Vagina (tissue), 2 donors: ENCODE measurements at regions not wholly inside any gene's neighbourhood (a gene's known extent, or its start where the extent isn't known, plus 50 kb on each side); places are given as distances from the start of the nearest gene placed in this dataset.

Experiments
- DNase-seq, 2 donors: peaks; one replicate each; pipeline ENCODE4 v3.0.0-alpha.2; 2017; ENCODE audit errors: extremely low spot score in 2 of 2
- H3K27ac ChIP-seq: fragments of 200-600 bp; sonication (generic); one replicate; pipeline ENCODE4 v1.5.1; 2019
- H3K27me3 ChIP-seq: fragments of 200-600 bp; sonication (generic); one replicate; pipeline ENCODE4 v1.5.1; 2019
- H3K36me3 ChIP-seq, 2 donors: fragments of 200-600 bp; sonication (generic); one replicate each; pipeline ENCODE4 v1.5.1; 2017 to 2019
- H3K4me1 ChIP-seq: fragments of 200-600 bp; sonication (generic); one replicate; pipeline ENCODE4 v1.5.1; 2019
- H3K4me3 ChIP-seq, 2 donors: fragments of 200-600 bp; sonication (generic); 1 replicate in 1 of 2; 2 replicates in 1 of 2; pipeline ENCODE4 v1.5.1; 2016 to 2019
- H3K9me3 ChIP-seq: fragments of 200-600 bp; sonication (generic); one replicate; pipeline ENCODE4 v1.5.1; 2019
- CTCF ChIP-seq, 3 experiments: fragments of 450-650 bp in 2 of 3; fragments of 200-600 bp in 1 of 3; sonication (generic) in 1 of 3; IDR thresholded peaks; one replicate each; pipeline ENCODE4 v1.5.1; 2017 to 2019; ENCODE audit warnings: antibody characterized with exemption in 3 of 3, mild to moderate bottlenecking in 2 of 3, moderate library complexity in 2 of 3
- POLR2A ChIP-seq, 2 donors: fragments of 450-650 bp; IDR thresholded peaks; one replicate each; pipeline ENCODE4 v1.6.1; 2017; ENCODE audit warnings: antibody characterized with exemption in 2 of 2, mild to moderate bottlenecking in 2 of 2, moderate library complexity in 2 of 2
- POLR2AphosphoS5 ChIP-seq, 2 donors: sonication (generic); formaldehyde crosslinking; IDR thresholded peaks; one replicate each; pipeline ENCODE4 v1.9.0; 2017; ENCODE audit warnings: antibody characterized with exemption in 2 of 2, mild to moderate bottlenecking in 2 of 2, low read depth in 1 of 2; ENCODE audit not compliant: insufficient read depth in 1 of 2
- intact Hi-C: fragments of 100-400 bp; cut with DNase I; formaldehyde crosslinking; loops from one replicate; pipeline ENCODE4 v1.15.1; 2023

GRCh38 chr2:59653164-59653563, 900.3 kb downstream of the BCL11A start:
- no peaks in the 10 kb centered on the region for H3K27me3 ChIP-seq
- intact Hi-C loops, result no loop called here

GRCh38 chr2:59630789-59631188, 922.7 kb downstream of the BCL11A start:
- DNase-seq, result no peak
- TF ChIP-seq POLR2AphosphoS5 (IDR thresholded peaks at IDR 0.05; ENCODE audit: insufficient read depth in 1 of 2, low read depth in 1 of 2) (no peak), CTCF (IDR thresholded peaks at IDR 0.05) (no peak), POLR2A (IDR thresholded peaks at IDR 0.05) (no peak)

More at GRCh38 chr2:59653164-59653563, 900.3 kb downstream of the BCL11A start:
- no peak for DNase-seq
- Histone ChIP-seq H3K4me3 (no peak overlapping the region), H3K9me3 (no peaks in the 10 kb centered on the region), H3K4me1 (no peaks in the 10 kb centered on the region), H3K36me3 (no peaks in the 10 kb centered on the region), H3K27ac (no peak overlapping the region)
- TF ChIP-seq CTCF (IDR thresholded peaks at IDR 0.05), result no peak
- TF ChIP-seq POLR2AphosphoS5 (IDR thresholded peaks at IDR 0.05; ENCODE audit: insufficient read depth in 1 of 2, low read depth in 1 of 2), result no peak
- TF ChIP-seq POLR2A (IDR thresholded peaks at IDR 0.05), result no peak

GRCh38 chr2:59627599-59627998, 925.9 kb downstream of the BCL11A start:
- Histone ChIP-seq H3K4me1 (no peaks in the 10 kb centered on the region), H3K9me3 (no peaks in the 10 kb centered on the region), H3K4me3 (no peak overlapping the region), H3K36me3 (no peaks in the 10 kb centered on the region), H3K27ac (no peak overlapping the region), H3K27me3 (no peaks in the 10 kb centered on the region)
- no peak for DNase-seq
- intact Hi-C loops, result no loop called here
- no peak for TF ChIP-seq CTCF (IDR thresholded peaks at IDR 0.05)
- no peak for TF ChIP-seq POLR2A (IDR thresholded peaks at IDR 0.05)
- TF ChIP-seq POLR2AphosphoS5 (IDR thresholded peaks at IDR 0.05; ENCODE audit: insufficient read depth in 1 of 2, low read depth in 1 of 2), result no peak

More at GRCh38 chr2:59630789-59631188, 922.7 kb downstream of the BCL11A start:
- Histone ChIP-seq H3K27me3 (no peaks in the 10 kb centered on the region), H3K4me1 (no peaks in the 10 kb centered on the region), H3K9me3 (no peaks in the 10 kb centered on the region), H3K36me3 (no peaks in the 10 kb centered on the region), H3K27ac (no peak overlapping the region), H3K4me3 (no peak overlapping the region)
- intact Hi-C loops, result no loop called here

- no peak overlapping the region for H3K27ac ChIP-seq
- H3K4me1 ChIP-seq, result no peaks in the 10 kb centered on the region
- no peaks in the 10 kb centered on the region for H3K9me3 ChIP-seq
- no peak for TF ChIP-seq CTCF (IDR thresholded peaks at IDR 0.05)
- no peak for TF ChIP-seq POLR2AphosphoS5 (IDR thresholded peaks at IDR 0.05; ENCODE audit: insufficient read depth in 1 of 2, low read depth in 1 of 2)
- TF ChIP-seq POLR2A (IDR thresholded peaks at IDR 0.05), result no peak
- H3K4me3 ChIP-seq, result no peak overlapping the region
- no peaks in the 10 kb centered on the region for H3K36me3 ChIP-seq
- intact Hi-C loops, result no loop called here
- no peak for DNase-seq
- no peaks in the 10 kb centered on the region for H3K27me3 ChIP-seq
Observed at GRCh38 chr2:59622599-59623308, 930.7 kb downstream of the BCL11A start.

GRCh38 chr2:59604123-59604522, 949.3 kb downstream of the BCL11A start:
- H3K27ac ChIP-seq, result no peak overlapping the region

More at GRCh38 chr2:59604123-59604522, 949.3 kb downstream of the BCL11A start:
- no peaks in the 10 kb centered on the region for H3K36me3 ChIP-seq
- no peak overlapping the region for H3K4me3 ChIP-seq
- TF ChIP-seq POLR2AphosphoS5 (IDR thresholded peaks at IDR 0.05; ENCODE audit: insufficient read depth in 1 of 2, low read depth in 1 of 2) (no peak), CTCF (IDR thresholded peaks at IDR 0.05) (no peak), POLR2A (IDR thresholded peaks at IDR 0.05) (no peak)
- DNase-seq, result no peak
- no peaks in the 10 kb centered on the region for H3K9me3 ChIP-seq
- H3K27me3 ChIP-seq, result no peaks in the 10 kb centered on the region
- H3K4me1 ChIP-seq, result no peaks in the 10 kb centered on the region
- intact Hi-C loops, result no loop called here
